ENCODE measurements at regions not wholly inside any gene's neighbourhood (a gene's known extent, or its start where the extent isn't known, plus 50 kb on each side); places are given as distances from the start of the nearest gene placed in this dataset.
"Not testable (repeated sequence)": the region's sequence is repeated elsewhere in the genome, so short reads cannot be mapped to it uniquely, and the experiment has no call there.

DNA sequence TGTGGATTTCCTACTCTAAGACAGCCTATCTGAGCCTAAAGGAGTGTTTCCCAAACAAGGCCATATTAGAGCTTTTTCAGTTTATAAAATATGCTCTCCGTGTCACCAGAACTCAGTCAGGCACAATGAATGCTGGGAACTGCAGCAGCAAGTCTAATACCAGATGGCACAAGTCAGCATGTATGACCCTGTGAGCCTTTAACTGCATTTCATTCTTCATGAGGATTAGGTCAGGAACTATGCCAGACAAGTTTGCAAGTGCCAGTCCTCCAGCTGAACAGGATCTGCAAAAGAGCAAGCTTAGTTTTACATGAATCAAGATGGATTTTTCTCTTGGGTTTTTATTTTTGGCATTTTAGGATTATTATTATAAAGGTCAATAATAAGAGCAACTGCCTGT, 66.7 kb upstream of the SAMD5 start:
- no peak overlapping the region for H3K27ac ChIP-seq (ENCODE audit: low read depth, low read length)
- no peaks in the 10 kb centered on the region; the same call in 1 of the 2 replicates for H3K9me3 ChIP-seq (ENCODE audit: control insufficient read depth, insufficient read depth, low read depth, low read length)
- peaks cover 50% of the 10 kb centered on the region for H3K27me3 ChIP-seq (ENCODE audit: control insufficient read depth, insufficient read depth, low read length)
- no peaks in the 10 kb centered on the region for H3K36me3 ChIP-seq (ENCODE audit: control insufficient read depth, insufficient read depth, low read length)
- H3K4me1 ChIP-seq (ENCODE audit: control insufficient read depth, insufficient read depth, low read length): peaks cover 32% of the 10 kb centered on the region
- no peak overlapping the region for H3K9ac ChIP-seq (ENCODE audit: low read length)
- no peak overlapping the region for H3K4me3 ChIP-seq (ENCODE audit: low read depth, low read length)

GRCh38 chr6:147447835-147448611, 60.5 kb upstream of the SAMD5 start:
- peak overlapping the region; percentile 79 for H3K9ac ChIP-seq (ENCODE audit: low read length)
- H3K4me3 ChIP-seq (ENCODE audit: low read depth, low read length): peak overlapping the region; percentile 38
- H3K27me3 ChIP-seq (ENCODE audit: control insufficient read depth, insufficient read depth, low read length): peaks cover 10% of the 10 kb centered on the region; the same call in 1 of the 2 replicates

GRCh38 chr6:147448775-147449174, 59.7 kb upstream of the SAMD5 start:
- no peaks in the 10 kb centered on the region for H3K36me3 ChIP-seq (ENCODE audit: control insufficient read depth, insufficient read depth, low read length)
- peaks cover 10% of the 10 kb centered on the region; the same call in 1 of the 2 replicates for H3K27me3 ChIP-seq (ENCODE audit: control insufficient read depth, insufficient read depth, low read length)
- H3K9ac ChIP-seq (ENCODE audit: low read length): peak overlapping the region; percentile 79
- peak overlapping the region; percentile 36; the same call in 1 of the 2 replicates for H3K4me3 ChIP-seq (ENCODE audit: low read depth, low read length)
- peak overlapping the region; percentile 70; the same call in 1 of the 2 replicates for H3K27ac ChIP-seq (ENCODE audit: low read depth, low read length)
- H3K4me1 ChIP-seq (ENCODE audit: control insufficient read depth, insufficient read depth, low read length): peaks cover 39% of the 10 kb centered on the region
- H3K9me3 ChIP-seq (ENCODE audit: control insufficient read depth, insufficient read depth, low read depth, low read length): no peaks in the 10 kb centered on the region

More at GRCh38 chr6:147447835-147448611, 60.5 kb upstream of the SAMD5 start:
- Histone ChIP-seq H3K36me3 (ENCODE audit: control insufficient read depth, insufficient read depth, low read length) (no peaks in the 10 kb centered on the region), H3K27ac (ENCODE audit: low read depth, low read length) (peak overlapping the region; percentile 75; the same call in 1 of the 2 replicates), H3K4me1 (ENCODE audit: control insufficient read depth, insufficient read depth, low read length) (peaks cover 35% of the 10 kb centered on the region), H3K9me3 (ENCODE audit: control insufficient read depth, insufficient read depth, low read depth, low read length) (no peaks in the 10 kb centered on the region)

- Histone ChIP-seq H3K4me3 (ENCODE audit: low read depth, low read length) (no peak overlapping the region), H3K9me3 (ENCODE audit: control insufficient read depth, insufficient read depth, low read depth, low read length) (no peaks in the 10 kb centered on the region), H3K36me3 (ENCODE audit: control insufficient read depth, insufficient read depth, low read length) (no peaks in the 10 kb centered on the region), H3K4me1 (ENCODE audit: control insufficient read depth, insufficient read depth, low read length) (peaks cover 39% of the 10 kb centered on the region), H3K9ac (ENCODE audit: low read length) (peak overlapping the region; percentile 79), H3K27me3 (ENCODE audit: control insufficient read depth, insufficient read depth, low read length) (peaks cover 5% of the 10 kb centered on the region; the same call in 1 of the 2 replicates), H3K27ac (ENCODE audit: low read depth, low read length) (peak overlapping the region; percentile 70; the same call in 1 of the 2 replicates)
Observed at GRCh38 chr6:147449405-147450161, 58.9 kb upstream of the SAMD5 start.

GRCh38 chr6:147453361-147453760, 55.1 kb upstream of the SAMD5 start:
- no peak overlapping the region for H3K27ac ChIP-seq (ENCODE audit: low read depth, low read length)
- H3K4me1 ChIP-seq (ENCODE audit: control insufficient read depth, insufficient read depth, low read length): peaks cover 23% of the 10 kb centered on the region
- no peak overlapping the region for H3K4me3 ChIP-seq (ENCODE audit: low read depth, low read length)
- H3K9me3 ChIP-seq (ENCODE audit: control insufficient read depth, insufficient read depth, low read depth, low read length): no peaks in the 10 kb centered on the region
- H3K36me3 ChIP-seq (ENCODE audit: control insufficient read depth, insufficient read depth, low read length): no peaks in the 10 kb centered on the region
- H3K27me3 ChIP-seq (ENCODE audit: control insufficient read depth, insufficient read depth, low read length): no peaks in the 10 kb centered on the region
- no peak overlapping the region for H3K9ac ChIP-seq (ENCODE audit: low read length)

- not testable (repeated sequence) for H3K9ac ChIP-seq (ENCODE audit: low read length); H3K36me3 ChIP-seq (ENCODE audit: control insufficient read depth, insufficient read depth, low read length); H3K9me3 ChIP-seq (ENCODE audit: control insufficient read depth, insufficient read depth, low read depth, low read length); H3K27me3 ChIP-seq (ENCODE audit: control insufficient read depth, insufficient read depth, low read length); H3K27ac ChIP-seq (ENCODE audit: low read depth, low read length); H3K4me3 ChIP-seq (ENCODE audit: low read depth, low read length)
- H3K4me1 ChIP-seq (ENCODE audit: control insufficient read depth, insufficient read depth, low read length): peaks cover 10% of the 10 kb centered on the region; the same call in 1 of the 2 replicates
Observed at GRCh38 chr6:147454862-147455261, 53.6 kb upstream of the SAMD5 start.
